Suppressor macrophage treated with lipopolysaccharide for 4 hours (primary cell): ENCODE measurements at regions not wholly inside any gene's neighbourhood (a gene's known extent, or its start where the extent isn't known, plus 50 kb on each side); places are given as distances from the start of the nearest gene placed in this dataset.
A peak's percentile ranks its signal among the peaks of the same experiment; 100 is the strongest.

Experiments used
- DNase-seq: peaks from one replicate; pipeline ENCODE4 v3.0.0-alpha.2; 2020

- DNase-seq = peak; percentile 35
Measured at GRCh38 chrY:4035801-4036511, 457.1 kb downstream of the TGIF2LY start.
